ENCODE measurements at regions not wholly inside any gene's neighbourhood (a gene's known extent, or its start where the extent isn't known, plus 50 kb on each side); places are given as distances from the start of the nearest gene placed in this dataset.

DNA sequence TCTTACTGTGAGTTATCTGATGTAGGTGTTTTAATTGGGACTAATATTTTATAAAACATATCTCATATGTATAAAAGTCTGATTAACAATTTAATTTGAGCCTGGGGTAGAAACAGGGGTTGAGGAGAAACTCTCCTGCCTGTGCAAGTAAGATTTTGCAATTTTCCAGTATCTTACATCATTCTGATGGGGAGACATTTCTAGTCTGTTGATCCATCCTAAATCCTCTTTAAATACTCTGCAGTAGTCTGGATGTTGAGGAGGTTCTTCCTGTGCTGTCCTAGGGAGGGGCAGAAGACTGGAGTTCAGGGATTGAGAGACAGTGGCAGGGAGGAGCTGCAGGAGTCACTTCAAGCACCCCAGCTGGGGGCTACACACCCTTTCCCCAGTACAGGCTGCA is 287.8 kb downstream of the ADGRD1 start:
- TF ChIP-seq CTCF (IDR thresholded peaks at IDR 0.05) (no peak), POLR2A (IDR thresholded peaks at IDR 0.05) (no peak)
